ENCODE measurements at regions not wholly inside any gene's neighbourhood (a gene's known extent, or its start where the extent isn't known, plus 50 kb on each side); places are given as distances from the start of the nearest gene placed in this dataset.

DNA sequence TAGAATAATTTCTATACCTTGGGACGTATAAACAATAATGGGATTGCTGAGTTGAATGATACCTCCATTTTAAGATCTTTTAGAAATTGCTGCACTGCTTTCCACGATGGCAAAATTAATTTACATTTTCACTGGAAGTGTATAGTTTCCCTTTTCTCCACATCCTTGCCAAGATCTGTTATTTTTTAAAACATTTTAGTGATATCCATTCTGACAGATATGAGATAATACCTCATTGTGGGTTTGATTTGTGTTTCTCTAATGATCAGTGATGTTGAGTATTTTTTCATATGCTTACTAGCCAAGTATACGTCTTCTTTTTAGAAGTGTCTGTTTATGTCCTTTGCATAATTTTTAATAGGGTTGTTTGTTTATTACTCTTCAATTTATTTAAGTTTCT, 908.5 kb upstream of the CNTNAP5 start:
- Histone ChIP-seq H3K27ac (ENCODE audit: low read depth, low read length) (no peak overlapping the region), H3K9me3 (ENCODE audit: insufficient read depth, low read depth, low read length) (peaks cover 7% of the 10 kb centered on the region; the same call in 1 of the 2 replicates), H3K36me3 (ENCODE audit: insufficient read depth, low read length) (no peaks in the 10 kb centered on the region), H3K9ac (ENCODE audit: low read depth, low read length) (no peak overlapping the region), H3K4me3 (ENCODE audit: low read length) (no peak overlapping the region), H3K27me3 (ENCODE audit: insufficient read depth, low read length) (no peaks in the 10 kb centered on the region), H3K4me1 (ENCODE audit: insufficient read depth, low read length) (no peaks in the 10 kb centered on the region)
- WGBS, result 87% methylated on average over 3 of the region's 3 CpGs

- no peaks in the 10 kb centered on the region for H3K36me3 ChIP-seq (ENCODE audit: insufficient read depth, low read length)
Measured at GRCh38 chr2:123127236-123127635, 897.9 kb upstream of the CNTNAP5 start.

DNA sequence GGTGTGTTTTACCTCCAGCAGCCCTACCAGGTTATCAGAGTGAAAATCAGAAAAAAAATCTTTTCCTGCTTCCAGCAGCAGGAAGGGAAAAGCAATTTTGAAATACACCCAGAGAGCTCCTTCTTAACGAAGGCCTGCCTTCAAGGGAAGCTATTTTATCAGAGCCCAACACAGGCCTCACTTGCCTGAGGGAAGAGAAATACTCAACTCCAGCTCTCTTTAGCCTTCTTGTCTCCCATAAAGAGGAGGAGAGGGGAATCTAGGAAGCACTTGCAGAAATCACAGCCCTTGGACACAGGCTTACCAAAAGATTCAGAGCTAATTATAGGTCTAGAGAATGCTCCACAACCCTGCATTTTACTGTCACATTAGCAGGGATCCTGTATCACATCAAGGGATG, 896.1 kb upstream of the CNTNAP5 start:
- H3K9ac ChIP-seq (ENCODE audit: low read depth, low read length), result no peak overlapping the region
- peaks cover 6% of the 10 kb centered on the region; the same call in 1 of the 2 replicates for H3K9me3 ChIP-seq (ENCODE audit: insufficient read depth, low read depth, low read length)
- no peaks in the 10 kb centered on the region for H3K27me3 ChIP-seq (ENCODE audit: insufficient read depth, low read length)
- no peak overlapping the region for H3K4me3 ChIP-seq (ENCODE audit: low read length)
- WGBS, result 75% methylated on average over 1 of the region's 1 CpG
- H3K4me1 ChIP-seq (ENCODE audit: insufficient read depth, low read length), result no peaks in the 10 kb centered on the region
- H3K36me3 ChIP-seq (ENCODE audit: insufficient read depth, low read length), result no peaks in the 10 kb centered on the region
- no peak overlapping the region for H3K27ac ChIP-seq (ENCODE audit: low read depth, low read length)

More at GRCh38 chr2:123127236-123127635, 897.9 kb upstream of the CNTNAP5 start:
- H3K4me3 ChIP-seq (ENCODE audit: low read length), result no peak overlapping the region
- 96% methylated on average over 3 of the region's 3 CpGs for WGBS
- H3K27me3 ChIP-seq (ENCODE audit: insufficient read depth, low read length), result no peaks in the 10 kb centered on the region
- H3K4me1 ChIP-seq (ENCODE audit: insufficient read depth, low read length), result no peaks in the 10 kb centered on the region
- H3K9ac ChIP-seq (ENCODE audit: low read depth, low read length), result no peak overlapping the region
- peaks cover 6% of the 10 kb centered on the region; the same call in 1 of the 2 replicates for H3K9me3 ChIP-seq (ENCODE audit: insufficient read depth, low read depth, low read length)
- no peak overlapping the region for H3K27ac ChIP-seq (ENCODE audit: low read depth, low read length)

- 96% methylated on average over 3 of the region's 4 CpGs for WGBS
- H3K27me3 ChIP-seq (ENCODE audit: insufficient read depth, low read length), result no peaks in the 10 kb centered on the region
- no peak overlapping the region for H3K27ac ChIP-seq (ENCODE audit: low read depth, low read length)
- no peaks in the 10 kb centered on the region for H3K4me1 ChIP-seq (ENCODE audit: insufficient read depth, low read length)
- no peak overlapping the region for H3K9ac ChIP-seq (ENCODE audit: low read depth, low read length)
- H3K36me3 ChIP-seq (ENCODE audit: insufficient read depth, low read length), result no peaks in the 10 kb centered on the region
- peaks cover 6% of the 10 kb centered on the region; the same call in 1 of the 2 replicates for H3K9me3 ChIP-seq (ENCODE audit: insufficient read depth, low read depth, low read length)
- H3K4me3 ChIP-seq (ENCODE audit: low read length), result no peak overlapping the region
Measured at GRCh38 chr2:123136419-123136818, 888.7 kb upstream of the CNTNAP5 start.

DNA sequence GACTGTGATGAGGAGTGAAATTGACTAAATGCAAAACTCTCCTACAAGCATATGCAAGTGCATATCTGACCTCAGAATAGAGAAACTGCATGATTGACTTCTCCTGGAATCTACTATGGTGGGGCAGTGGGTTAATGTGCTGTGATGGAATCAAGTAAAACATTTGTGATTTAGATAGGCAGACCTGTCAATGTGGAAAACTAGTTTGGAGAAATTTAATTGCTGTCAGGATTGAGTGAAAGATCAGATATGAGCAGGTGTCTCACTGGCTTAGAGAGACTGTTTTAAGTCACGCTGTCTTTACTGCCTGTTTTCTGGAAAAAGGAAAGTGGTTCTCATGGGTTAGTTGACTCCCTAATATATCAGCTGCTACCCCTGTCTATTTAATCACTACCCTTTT, 881.0 kb upstream of the CNTNAP5 start:
- Histone ChIP-seq H3K27ac (ENCODE audit: low read depth, low read length) (no peak overlapping the region), H3K4me3 (ENCODE audit: low read length) (no peak overlapping the region), H3K36me3 (ENCODE audit: insufficient read depth, low read length) (no peaks in the 10 kb centered on the region), H3K9ac (ENCODE audit: low read depth, low read length) (no peak overlapping the region), H3K4me1 (ENCODE audit: insufficient read depth, low read length) (no peaks in the 10 kb centered on the region), H3K27me3 (ENCODE audit: insufficient read depth, low read length) (no peaks in the 10 kb centered on the region), H3K9me3 (ENCODE audit: insufficient read depth, low read depth, low read length) (0 out of 2 replicates have a peak, but pooled peaks cover 4% of the 10 kb centered on the region)
- 90% methylated on average over 1 of the region's 1 CpG for WGBS

DNA sequence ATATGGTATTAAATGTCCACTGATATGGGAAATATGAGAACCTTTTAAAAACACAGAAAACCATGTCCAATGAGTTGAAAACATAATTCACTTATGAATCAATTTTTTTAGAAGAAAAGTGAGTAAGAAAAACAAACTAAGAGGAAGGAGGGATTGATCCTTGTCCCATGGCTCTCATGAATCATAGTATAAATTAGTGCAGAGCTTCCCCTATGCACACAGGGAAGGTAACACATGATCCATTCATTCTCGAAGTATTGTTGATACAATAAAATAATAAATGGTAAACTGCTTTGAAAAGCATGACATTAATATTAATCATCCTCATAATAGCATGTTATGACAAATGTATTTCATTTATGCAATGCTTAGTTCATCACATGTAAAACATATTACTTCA, 872.0 kb upstream of the CNTNAP5 start:
- H3K36me3 ChIP-seq (ENCODE audit: insufficient read depth, low read length), result no peaks in the 10 kb centered on the region
- WGBS, result no CpG with 5 or more reads among the region's 1 CpG
- no peak overlapping the region for H3K27ac ChIP-seq (ENCODE audit: low read depth, low read length)
- H3K9ac ChIP-seq (ENCODE audit: low read depth, low read length), result no peak overlapping the region
- no peaks in the 10 kb centered on the region for H3K4me1 ChIP-seq (ENCODE audit: insufficient read depth, low read length)
- H3K9me3 ChIP-seq (ENCODE audit: insufficient read depth, low read depth, low read length), result no peaks in the 10 kb centered on the region
- H3K27me3 ChIP-seq (ENCODE audit: insufficient read depth, low read length), result no peaks in the 10 kb centered on the region
- H3K4me3 ChIP-seq (ENCODE audit: low read length), result no peak overlapping the region

- no peaks in the 10 kb centered on the region for H3K27me3 ChIP-seq (ENCODE audit: insufficient read depth, low read length)
- H3K4me3 ChIP-seq (ENCODE audit: low read length), result no peak overlapping the region
- H3K9me3 ChIP-seq (ENCODE audit: insufficient read depth, low read depth, low read length), result no peaks in the 10 kb centered on the region
- no peaks in the 10 kb centered on the region for H3K4me1 ChIP-seq (ENCODE audit: insufficient read depth, low read length)
- no peak overlapping the region for H3K27ac ChIP-seq (ENCODE audit: low read depth, low read length)
- H3K9ac ChIP-seq (ENCODE audit: low read depth, low read length), result no peak overlapping the region
- no peaks in the 10 kb centered on the region for H3K36me3 ChIP-seq (ENCODE audit: insufficient read depth, low read length)
Measured at GRCh38 chr2:123154195-123154594, 870.9 kb upstream of the CNTNAP5 start.

DNA sequence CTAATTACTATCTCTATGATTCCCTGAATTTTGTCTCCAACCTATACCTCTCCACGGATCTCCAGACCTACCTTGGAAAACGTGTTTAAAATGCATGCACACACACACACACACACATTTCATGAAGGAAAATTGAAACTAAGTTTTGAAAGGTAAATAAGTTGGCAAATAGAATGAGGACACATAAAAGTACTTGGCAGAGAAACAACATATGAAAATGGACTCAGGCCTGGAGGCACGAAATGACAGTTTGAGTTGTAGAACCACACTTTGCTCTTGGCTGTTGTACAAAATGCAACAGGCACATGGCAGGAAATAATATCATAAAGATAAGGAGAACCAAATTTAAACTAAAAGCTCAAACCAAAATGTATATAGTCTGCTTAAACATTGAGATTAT, 868.1 kb upstream of the CNTNAP5 start:
- Histone ChIP-seq H3K9ac (ENCODE audit: low read depth, low read length) (no peak overlapping the region), H3K36me3 (ENCODE audit: insufficient read depth, low read length) (no peaks in the 10 kb centered on the region), H3K9me3 (ENCODE audit: insufficient read depth, low read depth, low read length) (no peaks in the 10 kb centered on the region), H3K27ac (ENCODE audit: low read depth, low read length) (no peak overlapping the region), H3K4me1 (ENCODE audit: insufficient read depth, low read length) (no peaks in the 10 kb centered on the region), H3K4me3 (ENCODE audit: low read length) (no peak overlapping the region), H3K27me3 (ENCODE audit: insufficient read depth, low read length) (no peaks in the 10 kb centered on the region)
- WGBS, result 91% methylated on average over 3 of the region's 3 CpGs

- Histone ChIP-seq H3K27me3 (ENCODE audit: insufficient read depth, low read length) (no peaks in the 10 kb centered on the region), H3K4me1 (ENCODE audit: insufficient read depth, low read length) (no peaks in the 10 kb centered on the region), H3K9ac (ENCODE audit: low read depth, low read length) (no peak overlapping the region), H3K36me3 (ENCODE audit: insufficient read depth, low read length) (no peaks in the 10 kb centered on the region), H3K4me3 (ENCODE audit: low read length) (no peak overlapping the region), H3K9me3 (ENCODE audit: insufficient read depth, low read depth, low read length) (no peaks in the 10 kb centered on the region; the same call in 1 of the 2 replicates), H3K27ac (ENCODE audit: low read depth, low read length) (no peak overlapping the region)
- 83% methylated on average over 1 of the region's 1 CpG for WGBS
Measured at GRCh38 chr2:123162400-123163016, 862.6 kb upstream of the CNTNAP5 start.

DNA sequence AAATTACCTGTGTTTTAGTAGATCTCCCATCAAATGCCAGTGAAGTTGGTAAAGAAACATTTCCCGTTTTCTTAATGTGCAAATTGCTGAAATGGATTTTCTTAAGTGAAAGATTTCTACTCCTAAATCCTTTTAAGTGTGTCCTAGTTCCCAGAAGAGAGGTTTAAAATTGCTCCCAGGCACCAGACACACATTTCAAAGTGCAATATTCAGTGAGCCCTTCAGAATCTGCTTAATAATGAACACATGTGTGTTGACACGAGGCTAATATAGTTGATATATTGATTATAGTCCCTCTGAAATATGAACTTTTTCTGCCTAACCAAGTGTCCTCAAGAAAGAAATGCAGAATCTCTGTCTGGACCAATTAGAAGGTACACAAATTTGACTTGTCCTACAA, 861.7 kb upstream of the CNTNAP5 start:
- H3K4me1 ChIP-seq (ENCODE audit: insufficient read depth, low read length), result no peaks in the 10 kb centered on the region
- no peak overlapping the region for H3K9ac ChIP-seq (ENCODE audit: low read depth, low read length)
- no peaks in the 10 kb centered on the region for H3K27me3 ChIP-seq (ENCODE audit: insufficient read depth, low read length)
- H3K4me3 ChIP-seq (ENCODE audit: low read length), result no peak overlapping the region
- no peaks in the 10 kb centered on the region for H3K36me3 ChIP-seq (ENCODE audit: insufficient read depth, low read length)
- H3K27ac ChIP-seq (ENCODE audit: low read depth, low read length), result no peak overlapping the region
- H3K9me3 ChIP-seq (ENCODE audit: insufficient read depth, low read depth, low read length), result peaks cover 3% of the 10 kb centered on the region; the same call in 1 of the 2 replicates
- 80% methylated on average over 1 of the region's 2 CpGs for WGBS

- no peak overlapping the region for H3K4me3 ChIP-seq (ENCODE audit: low read length)
- WGBS, result 92% methylated on average over 2 of the region's 2 CpGs
Measured at GRCh38 chr2:123164216-123164615, 860.9 kb upstream of the CNTNAP5 start.

DNA sequence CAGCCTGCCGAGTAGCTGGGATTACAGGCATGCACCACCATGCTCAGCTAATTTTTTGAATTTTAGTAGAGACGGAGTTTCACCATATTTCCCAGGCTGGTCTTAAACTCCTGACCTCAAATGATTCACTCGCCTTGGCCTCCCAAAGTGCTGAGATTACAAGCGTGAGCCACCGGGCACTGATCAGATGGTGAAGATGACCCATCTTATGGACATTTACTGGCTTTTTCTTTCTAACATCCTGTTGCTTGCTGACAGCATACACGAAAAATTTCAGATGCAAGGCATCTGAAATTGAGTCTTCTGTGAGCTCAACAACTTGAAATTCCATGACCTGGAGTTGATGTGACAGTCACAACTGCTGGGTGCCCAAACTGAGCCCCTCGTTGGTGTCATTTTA, 859.5 kb upstream of the CNTNAP5 start:
- no peak overlapping the region for H3K27ac ChIP-seq (ENCODE audit: low read depth, low read length)
- no peaks in the 10 kb centered on the region for H3K27me3 ChIP-seq (ENCODE audit: insufficient read depth, low read length)
- peaks cover 4% of the 10 kb centered on the region; the same call in 1 of the 2 replicates for H3K9me3 ChIP-seq (ENCODE audit: insufficient read depth, low read depth, low read length)
- 85% methylated on average over 7 of the region's 7 CpGs for WGBS
- H3K36me3 ChIP-seq (ENCODE audit: insufficient read depth, low read length), result no peaks in the 10 kb centered on the region
- H3K4me1 ChIP-seq (ENCODE audit: insufficient read depth, low read length), result no peaks in the 10 kb centered on the region
- H3K9ac ChIP-seq (ENCODE audit: low read depth, low read length), result no peak overlapping the region
- H3K4me3 ChIP-seq (ENCODE audit: low read length), result no peak overlapping the region

More at GRCh38 chr2:123164216-123164615, 860.9 kb upstream of the CNTNAP5 start:
- no peaks in the 10 kb centered on the region for H3K4me1 ChIP-seq (ENCODE audit: insufficient read depth, low read length)
- H3K27ac ChIP-seq (ENCODE audit: low read depth, low read length), result no peak overlapping the region
- H3K9ac ChIP-seq (ENCODE audit: low read depth, low read length), result no peak overlapping the region
- no peaks in the 10 kb centered on the region for H3K36me3 ChIP-seq (ENCODE audit: insufficient read depth, low read length)
- H3K27me3 ChIP-seq (ENCODE audit: insufficient read depth, low read length), result no peaks in the 10 kb centered on the region
- H3K9me3 ChIP-seq (ENCODE audit: insufficient read depth, low read depth, low read length), result peaks cover 4% of the 10 kb centered on the region; the same call in 1 of the 2 replicates
